ENCODE measurements at regions not wholly inside any gene's neighbourhood (a gene's known extent, or its start where the extent isn't known, plus 50 kb on each side); places are given as distances from the start of the nearest gene placed in this dataset.
"Not testable (repeated sequence)": the region's sequence is repeated elsewhere in the genome, so short reads cannot be mapped to it uniquely, and the experiment has no call there.

GRCh38 chr14:104481323-104481722, 98.2 kb upstream of the C14orf180 start:
- no peak for DNase-seq

- not testable (repeated sequence) for DNase-seq
Measured at GRCh38 chr14:104482017-104482416, 97.5 kb upstream of the C14orf180 start.

DNA sequence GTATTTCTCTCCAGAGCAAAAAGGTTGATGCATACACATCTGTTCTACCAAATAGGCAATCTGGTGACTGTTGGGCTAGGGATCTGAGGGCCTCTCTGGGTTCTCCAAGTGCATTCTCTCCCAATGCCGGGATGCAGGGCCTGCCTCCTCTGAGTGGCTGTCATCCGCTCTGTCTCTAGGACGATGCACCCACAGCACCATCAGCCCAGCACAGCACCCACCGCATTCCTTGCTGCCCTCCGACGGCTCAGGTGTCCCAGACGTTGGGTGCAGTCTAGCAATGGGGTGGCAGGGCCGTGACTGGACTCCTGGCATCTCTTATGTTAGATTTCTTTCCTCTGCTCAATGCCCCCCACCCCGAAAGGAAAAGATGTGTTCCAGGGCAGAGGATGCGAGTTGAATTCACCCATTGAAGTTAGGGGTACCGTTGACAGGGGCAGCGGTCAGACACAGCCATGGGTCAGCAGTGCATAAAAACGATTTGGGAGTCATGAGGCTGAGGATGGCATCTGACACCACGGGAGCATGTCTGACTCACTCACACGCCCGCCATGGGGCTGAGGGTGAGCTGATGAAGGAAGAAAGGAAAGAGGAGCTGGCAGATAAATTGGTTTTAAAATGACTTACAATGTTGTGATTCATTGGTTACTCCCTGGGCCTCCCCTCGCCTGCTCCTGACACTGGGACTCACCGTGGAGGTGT, 93.2 kb upstream of the C14orf180 start:
- DNase-seq, result no peak

DNA sequence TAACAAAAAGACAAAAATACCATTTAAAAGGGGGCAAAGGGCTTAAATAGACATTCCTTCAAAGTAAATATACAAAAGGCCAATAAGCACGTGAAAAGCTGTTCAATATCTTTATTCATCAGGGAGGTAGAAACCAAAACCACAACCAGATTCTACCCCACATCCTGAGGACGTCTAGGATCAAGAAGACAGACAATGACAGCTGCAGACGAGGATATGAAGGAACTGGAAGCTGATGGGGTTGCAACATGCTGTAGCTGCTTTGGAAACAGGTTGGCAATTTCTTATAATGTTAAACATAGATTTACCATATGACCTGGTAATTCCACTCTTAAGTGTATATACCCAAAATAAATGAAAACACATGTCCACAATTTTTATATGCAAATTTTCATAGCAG, 85.1 kb upstream of the C14orf180 start:
- DNase-seq, result no peak

DNA sequence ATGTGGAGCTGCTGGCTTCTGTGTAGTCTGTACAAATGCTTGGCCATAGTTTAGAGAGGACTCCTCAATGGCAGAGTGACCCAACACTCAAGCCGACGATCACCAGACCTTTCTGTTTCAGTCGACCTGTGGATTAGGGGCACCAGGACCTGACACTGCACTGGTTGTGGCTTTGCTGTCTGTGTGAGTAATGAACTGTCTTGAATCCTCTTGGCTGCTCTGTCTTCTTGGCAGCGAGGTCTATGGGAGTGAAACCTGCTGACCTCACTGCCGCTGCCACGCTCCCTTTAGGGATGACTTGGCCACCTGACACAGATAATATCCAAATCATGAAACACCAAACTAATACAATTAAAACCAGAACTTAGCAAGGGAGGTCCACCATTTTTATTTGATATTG, 83.5 kb upstream of the C14orf180 start:
- DNase-seq, result no peak

GRCh38 chr14:104499784-104500760, 79.5 kb upstream of the C14orf180 start:
- DNase-seq, result no peak

DNA sequence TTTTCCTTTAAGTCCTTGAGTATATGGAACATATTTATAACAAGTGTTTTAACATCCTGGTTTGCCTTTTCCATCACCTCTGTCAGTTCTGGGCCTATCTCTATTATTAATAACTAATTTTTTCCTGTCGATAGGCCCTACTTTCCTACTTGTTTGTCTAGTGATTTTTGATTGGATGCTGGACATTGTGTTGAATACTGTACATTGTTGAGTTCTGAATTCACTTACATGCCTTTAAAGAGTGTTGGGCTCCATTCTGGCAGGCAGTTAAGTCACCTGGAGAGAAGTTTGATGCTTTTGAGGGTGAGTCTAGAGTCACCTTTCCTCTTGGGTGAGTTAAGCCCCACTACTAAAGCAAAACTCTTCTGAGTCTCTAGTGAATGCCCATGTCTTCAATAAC, 77.5 kb upstream of the C14orf180 start:
- no peak for DNase-seq

- DNase-seq, result no peak
Measured at GRCh38 chr14:104503691-104504090, 75.9 kb upstream of the C14orf180 start.

DNA sequence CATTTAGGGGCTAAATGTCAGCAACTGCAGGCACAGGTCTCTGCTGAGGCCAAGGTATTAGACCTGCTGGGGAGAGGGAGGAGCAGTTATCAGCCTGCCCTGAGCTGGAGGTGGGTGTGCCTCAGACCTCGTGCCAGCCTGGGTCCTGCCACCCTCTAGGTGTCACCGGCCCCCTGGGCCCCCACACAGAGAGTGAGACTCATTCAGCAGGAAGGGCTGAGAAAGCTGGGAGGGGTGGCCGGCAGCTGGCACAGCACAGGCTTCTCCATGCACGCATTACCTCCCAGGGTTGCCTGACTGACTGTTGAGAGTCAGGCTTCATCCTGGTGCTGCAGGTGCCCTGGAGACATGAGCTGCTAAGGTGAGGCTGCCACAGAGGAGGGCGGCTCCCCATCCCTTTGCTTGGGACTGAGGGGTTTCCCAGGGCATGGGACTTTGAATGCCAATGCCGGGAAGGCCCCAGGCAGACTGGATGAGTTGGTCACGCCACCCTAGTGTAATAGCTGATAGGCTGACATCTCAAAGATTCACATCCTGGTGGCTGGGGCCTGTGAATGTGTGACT, 75.3 kb upstream of the C14orf180 start:
- no peak for DNase-seq

GRCh38 chr14:104505085-104506074, 74.2 kb upstream of the C14orf180 start:
- no peak for DNase-seq

DNA sequence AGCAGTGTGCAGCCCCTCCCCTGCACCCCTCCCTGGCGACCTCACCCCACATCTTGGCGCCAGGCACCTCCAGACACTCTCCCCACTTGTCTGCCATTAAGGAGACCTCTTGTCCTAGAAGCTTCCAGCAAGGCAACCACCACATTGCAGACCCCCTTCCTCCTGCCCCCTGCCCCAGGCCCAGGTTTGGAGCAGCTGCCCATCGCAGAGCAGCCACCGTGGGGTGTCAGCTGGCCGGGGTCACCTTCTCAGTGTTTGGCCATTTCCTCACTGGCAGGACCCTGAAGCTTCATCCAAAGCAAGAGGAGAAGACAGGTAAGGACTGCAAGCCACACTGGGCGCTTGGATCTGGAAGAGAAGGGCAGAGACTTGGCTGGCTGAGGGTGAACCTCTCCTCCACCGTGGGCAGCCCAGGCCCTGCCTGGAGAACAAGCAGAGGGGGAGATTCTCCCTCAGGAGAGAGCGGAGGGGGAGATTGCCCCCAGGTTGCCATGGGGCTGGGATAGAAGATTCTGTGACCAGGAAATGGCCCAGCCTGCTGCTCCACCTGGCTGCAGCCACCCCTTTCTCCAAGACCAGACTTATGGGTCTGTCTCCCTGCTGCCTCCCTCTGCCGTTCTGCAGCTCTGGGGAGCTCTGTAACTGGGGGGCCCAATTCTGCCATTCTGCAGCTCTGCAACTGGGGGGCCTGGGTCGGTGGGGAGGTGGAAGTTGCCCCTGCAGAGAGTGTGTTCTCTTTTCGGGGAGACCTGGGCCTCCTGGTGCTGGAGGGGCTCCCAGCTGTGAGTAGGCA, 72.9 kb upstream of the C14orf180 start:
- DNase-seq, result no peak

DNA sequence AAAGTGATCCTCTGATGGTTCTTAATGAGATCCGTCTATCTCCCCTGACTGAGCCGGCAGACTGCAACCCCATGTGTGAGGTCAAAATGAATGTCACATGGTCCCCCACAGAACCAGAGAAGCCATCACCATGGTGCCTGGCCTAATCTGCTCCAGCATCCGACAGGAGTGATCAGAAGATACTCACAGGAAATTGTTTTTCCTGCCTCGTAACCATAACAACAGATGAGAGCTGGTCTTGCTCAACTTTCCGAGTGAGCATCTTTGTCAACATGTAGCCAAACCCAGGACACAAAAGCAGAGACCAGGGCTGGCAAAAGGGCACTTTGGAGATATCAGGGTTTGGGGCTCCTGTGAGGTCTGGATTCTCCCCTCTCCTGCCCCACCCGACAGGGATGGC, 72.1 kb upstream of the C14orf180 start:
- DNase-seq, result no peak

GRCh38 chr14:104509673-104510072, 69.9 kb upstream of the C14orf180 start:
- DNase-seq, result no peak

- no peak for DNase-seq
Measured at GRCh38 chr14:104510216-104510615, 69.3 kb upstream of the C14orf180 start.

DNA sequence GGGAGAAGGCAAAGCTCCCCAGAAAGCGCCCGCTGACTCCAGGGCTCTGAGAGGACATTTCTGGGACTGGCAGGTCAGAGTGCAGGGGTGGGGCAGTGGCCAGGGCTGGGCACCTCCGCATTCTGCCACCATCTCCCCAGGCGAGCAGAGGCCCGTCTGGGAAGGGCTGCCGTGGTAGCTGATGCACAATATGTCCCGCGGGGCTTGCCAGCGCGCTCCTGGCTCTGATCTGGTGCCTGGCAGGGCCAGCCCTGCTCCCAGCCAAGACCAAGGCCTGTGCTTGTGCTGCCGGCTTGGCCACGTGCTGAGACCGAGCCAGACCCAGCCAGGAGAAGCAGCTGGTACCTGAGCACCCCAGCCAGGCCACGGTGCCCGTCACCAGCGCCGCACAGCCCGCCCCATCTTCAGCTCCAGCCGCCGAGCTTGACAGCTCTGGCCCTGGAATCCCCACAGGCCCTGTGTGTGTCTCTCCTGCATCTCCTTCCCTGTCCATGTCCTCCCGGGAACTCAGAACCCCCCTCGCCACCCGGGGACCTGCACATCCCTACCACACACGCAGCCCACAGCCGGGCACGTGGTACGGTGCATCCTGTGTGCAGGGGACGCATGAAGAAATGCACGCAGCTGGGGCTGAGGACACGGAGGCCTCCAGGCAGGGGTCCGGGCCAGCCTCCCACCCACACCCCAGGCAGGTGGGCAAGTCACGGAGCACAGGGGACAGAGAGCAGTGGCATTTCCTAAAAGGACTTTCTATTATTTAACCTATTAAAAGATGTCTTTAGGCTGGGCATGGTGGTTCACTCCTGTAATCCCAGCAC, 68.6 kb upstream of the C14orf180 start:
- no peak for DNase-seq

DNA sequence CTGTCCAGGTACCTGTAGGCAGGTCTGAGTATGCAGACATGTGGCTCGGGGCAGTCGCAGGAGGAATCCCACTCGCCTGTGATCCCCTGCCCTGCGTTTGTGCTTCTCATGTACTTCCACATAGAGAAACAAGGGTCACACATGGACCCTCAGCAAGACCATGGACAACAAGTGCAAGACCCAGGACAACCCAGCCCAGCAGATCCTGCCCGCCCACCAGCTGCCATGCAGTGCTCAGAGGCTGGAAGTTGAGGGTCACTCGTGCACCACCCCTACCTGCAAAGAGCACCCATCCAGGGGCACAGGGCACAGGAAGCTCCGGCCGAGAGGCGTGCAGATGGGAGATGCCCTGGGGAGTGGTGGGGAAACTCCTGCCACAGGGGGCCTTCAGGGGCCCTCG, 67.5 kb upstream of the C14orf180 start:
- no peak for DNase-seq

- DNase-seq, result no peak
Measured at GRCh38 chr14:104512771-104513640, 66.6 kb upstream of the C14orf180 start.

GRCh38 chr14:104513641-104514046, 65.9 kb upstream of the C14orf180 start:
- no peak for DNase-seq
